ENCODE measurements at regions not wholly inside any gene's neighbourhood (a gene's known extent, or its start where the extent isn't known, plus 50 kb on each side); places are given as distances from the start of the nearest gene placed in this dataset.
"Not testable (repeated sequence)": the region's sequence is repeated elsewhere in the genome, so short reads cannot be mapped to it uniquely, and the experiment has no call there.

DNA sequence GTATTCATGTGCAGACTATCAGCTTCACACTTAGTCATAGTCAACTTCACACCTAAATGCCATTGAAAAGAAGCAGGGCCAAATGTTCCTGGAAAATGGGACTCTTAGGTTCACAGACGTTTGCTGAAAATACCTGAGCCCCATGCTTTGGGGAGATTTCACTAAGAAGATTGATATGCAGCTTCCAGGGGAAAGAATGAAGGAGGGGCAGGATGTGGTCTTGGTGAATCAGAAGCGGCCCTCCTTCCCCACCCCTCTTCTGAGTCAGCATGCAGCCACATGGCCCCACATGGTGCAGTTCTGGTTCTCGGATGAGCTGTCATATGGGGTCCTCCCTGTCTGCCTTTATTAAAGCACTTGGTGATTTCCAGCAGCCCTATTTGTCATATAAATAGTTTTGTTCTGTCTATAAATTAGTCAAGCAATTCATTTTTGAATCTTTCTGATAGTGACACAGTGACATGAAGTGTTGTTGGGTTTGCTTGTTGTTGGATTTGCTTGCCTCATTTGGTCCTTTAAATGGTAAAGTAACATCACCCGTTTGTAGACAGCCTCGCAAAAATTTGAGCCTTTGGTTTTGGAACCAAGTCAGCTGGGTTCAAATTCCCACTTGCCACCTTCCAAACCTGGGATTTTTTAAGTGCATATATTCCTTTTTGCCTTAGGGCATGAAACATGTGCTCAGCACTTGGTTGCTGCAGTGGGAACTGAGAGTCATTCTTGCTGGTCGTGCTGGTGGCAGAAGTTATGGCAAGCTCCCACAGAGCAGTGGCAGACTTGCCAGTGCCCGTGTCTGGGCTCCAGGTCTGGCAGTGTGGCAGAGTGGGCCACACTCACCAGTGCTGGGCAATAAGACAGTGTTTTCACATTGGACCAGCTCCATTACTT is 68.1 kb upstream of the CDK6 start:
- no peaks in the 10 kb centered on the region for H3K27me3 ChIP-seq (ENCODE audit: control insufficient read depth, insufficient read depth, low read length, poor library complexity, severe bottlenecking)
- 73 to 79% methylated on average over 7 of the region's 7 CpGs for WGBS, 2 experiments
- H3K4me1 ChIP-seq (ENCODE audit: control insufficient read depth, insufficient read depth, low read length): no peaks in the 10 kb centered on the region
- no peaks in the 10 kb centered on the region for H3K9me3 ChIP-seq (ENCODE audit: control insufficient read depth, low read length)
- no peak overlapping the region for H3K4me3 ChIP-seq (ENCODE audit: insufficient read depth, low read depth, low read length)
- H3K27ac ChIP-seq (ENCODE audit: insufficient read depth, low read depth, low read length, poor library complexity, severe bottlenecking): no peak overlapping the region
- no peaks in the 10 kb centered on the region for H3K36me3 ChIP-seq (ENCODE audit: control insufficient read depth, insufficient read depth, low read length)

DNA sequence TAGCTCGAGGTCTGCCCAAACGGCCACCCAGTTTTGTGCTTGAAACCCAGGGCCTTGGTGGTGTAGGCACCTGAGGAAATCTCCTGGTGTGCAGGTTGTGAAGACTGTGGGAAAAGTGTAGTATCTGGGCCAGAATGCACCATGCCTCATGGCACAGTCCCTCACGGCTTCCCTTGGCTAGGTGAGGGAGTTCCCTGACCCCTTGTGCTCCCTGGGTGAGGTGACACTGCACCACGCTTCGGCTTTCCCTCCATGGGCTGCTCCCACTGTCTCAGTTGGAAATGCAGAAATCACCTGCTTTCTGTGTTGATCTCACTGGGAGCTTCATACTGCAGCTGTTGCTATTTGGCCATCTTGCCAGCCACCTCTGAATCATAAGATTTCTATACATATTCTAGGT is 62.4 kb upstream of the CDK6 start:
- H3K36me3 ChIP-seq (ENCODE audit: control insufficient read depth, insufficient read depth, low read length): no peaks in the 10 kb centered on the region
- no peaks in the 10 kb centered on the region for H3K27me3 ChIP-seq (ENCODE audit: control insufficient read depth, insufficient read depth, low read length, poor library complexity, severe bottlenecking)
- no peak overlapping the region for H3K27ac ChIP-seq (ENCODE audit: insufficient read depth, low read depth, low read length, poor library complexity, severe bottlenecking)
- no peak overlapping the region for H3K4me3 ChIP-seq (ENCODE audit: insufficient read depth, low read depth, low read length)
- H3K9me3 ChIP-seq (ENCODE audit: control insufficient read depth, low read length): no peaks in the 10 kb centered on the region
- 92 to 94% methylated on average over 5 of the region's 5 CpGs for WGBS, 2 experiments
- H3K4me1 ChIP-seq (ENCODE audit: control insufficient read depth, insufficient read depth, low read length): no peaks in the 10 kb centered on the region

DNA sequence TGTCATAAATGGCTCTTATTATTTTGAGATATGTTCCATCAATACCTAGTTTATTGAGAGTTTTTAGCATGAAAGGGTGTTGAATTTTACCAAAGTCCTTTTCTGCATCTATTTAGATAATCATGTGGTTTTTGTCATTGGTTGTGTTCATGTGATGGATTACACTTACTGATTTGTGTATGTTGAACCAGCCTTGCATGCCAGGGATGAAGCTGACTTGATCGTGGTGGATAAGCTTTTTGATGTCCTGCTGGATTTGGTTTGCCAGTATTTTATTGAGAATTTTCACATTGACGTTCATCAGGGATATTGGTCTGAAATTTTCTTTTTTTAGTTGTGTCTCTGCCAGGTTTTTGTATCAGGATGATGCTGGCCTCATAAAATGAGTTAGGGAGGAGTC is 58.5 kb upstream of the CDK6 start:
- H3K9me3 ChIP-seq (ENCODE audit: control insufficient read depth, low read length); H3K27ac ChIP-seq (ENCODE audit: insufficient read depth, low read depth, low read length, poor library complexity, severe bottlenecking); H3K4me1 ChIP-seq (ENCODE audit: control insufficient read depth, insufficient read depth, low read length); H3K27me3 ChIP-seq (ENCODE audit: control insufficient read depth, insufficient read depth, low read length, poor library complexity, severe bottlenecking); H3K4me3 ChIP-seq (ENCODE audit: insufficient read depth, low read depth, low read length); H3K36me3 ChIP-seq (ENCODE audit: control insufficient read depth, insufficient read depth, low read length): not testable (repeated sequence)
- 94% methylated on average over 2 of the region's 2 CpGs for WGBS, 2 experiments

DNA sequence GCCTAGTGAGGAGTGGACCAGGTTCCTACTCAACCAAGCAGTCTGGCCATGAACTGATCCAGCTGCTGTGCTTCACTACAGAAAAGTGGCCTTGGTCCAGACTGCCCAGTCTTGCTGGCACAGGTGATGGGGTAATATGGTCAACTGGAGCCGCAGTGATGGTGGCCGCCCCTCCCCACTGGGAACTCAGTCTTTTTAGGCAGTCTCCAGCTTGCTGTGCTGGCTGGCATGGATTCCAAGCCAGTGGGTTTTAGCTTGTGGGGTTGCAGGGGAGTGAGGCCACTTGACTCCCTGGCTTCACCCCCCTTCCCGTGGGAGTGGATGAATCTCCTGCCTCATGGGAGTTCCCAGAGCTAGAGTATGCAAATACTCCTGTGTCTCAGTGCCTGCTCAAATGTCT is 52.7 kb upstream of the CDK6 start:
- no peak overlapping the region for H3K27ac ChIP-seq (ENCODE audit: insufficient read depth, low read depth, low read length, poor library complexity, severe bottlenecking)
- WGBS, 2 experiments: 93 to 96% methylated on average over 3 of the region's 3 CpGs
- no peaks in the 10 kb centered on the region for H3K36me3 ChIP-seq (ENCODE audit: control insufficient read depth, insufficient read depth, low read length)
- H3K27me3 ChIP-seq (ENCODE audit: control insufficient read depth, insufficient read depth, low read length, poor library complexity, severe bottlenecking): no peaks in the 10 kb centered on the region
- H3K4me1 ChIP-seq (ENCODE audit: control insufficient read depth, insufficient read depth, low read length): no peaks in the 10 kb centered on the region
- no peaks in the 10 kb centered on the region for H3K9me3 ChIP-seq (ENCODE audit: control insufficient read depth, low read length)
- no peak overlapping the region for H3K4me3 ChIP-seq (ENCODE audit: insufficient read depth, low read depth, low read length)

Data from ectodermal cell (in vitro differentiated cells).